Neural progenitor cell (in vitro differentiated cells): ENCODE measurements at regions not wholly inside any gene's neighbourhood (a gene's known extent, or its start where the extent isn't known, plus 50 kb on each side); places are given as distances from the start of the nearest gene placed in this dataset.

Source experiments
- DNase-seq: peaks from one replicate; pipeline ENCODE4 v3.0.0-alpha.2; 2016; ENCODE audit warnings: low spot score
- H2AFZ ChIP-seq: fragments of 200-600 bp; sonication (generic); replicated peaks from 2 replicates; pipeline ENCODE4 v1.6.1; 2016; ENCODE audit warnings: antibody characterized with exemption
- H3F3A ChIP-seq: fragments of 200-600 bp; sonication (generic); 2 replicates; pipeline ENCODE4 v1.6.1; 2016; ENCODE audit warnings: antibody characterized with exemption, low read depth
- H3K27ac ChIP-seq: fragments of 200-600 bp; sonication (generic); 2 replicates; pipeline ENCODE4 v1.5.1; 2016; ENCODE audit warnings: mild to moderate bottlenecking
- H3K27me3 ChIP-seq: fragments of 200-600 bp; sonication (generic); 2 replicates; pipeline ENCODE4 v1.6.1; 2016; ENCODE audit warnings: mild to moderate bottlenecking, moderate library complexity
- H3K36me3 ChIP-seq: fragments of 200-600 bp; sonication (generic); 2 replicates; pipeline ENCODE4 v1.5.1; 2016
- H3K4me1 ChIP-seq: fragments of 200-600 bp; sonication (generic); 2 replicates; pipeline ENCODE4 v1.6.1; 2016; ENCODE audit warnings: mixed run types
- H3K4me2 ChIP-seq: fragments of 200-600 bp; sonication (generic); 2 replicates; pipeline ENCODE4 v1.6.1; 2016
- H3K4me3 ChIP-seq: fragments of 200-600 bp; sonication (generic); 2 replicates; pipeline ENCODE4 v1.5.1; 2016
- H3K79me2 ChIP-seq: fragments of 200-600 bp; sonication (generic); 2 replicates; pipeline ENCODE4 v1.6.1; 2016; ENCODE audit warnings: low read depth
- H3K9ac ChIP-seq: fragments of 200-600 bp; sonication (generic); 2 replicates; pipeline ENCODE4 v1.6.1; 2016
- H3K9me3 ChIP-seq: fragments of 200-600 bp; sonication (generic); 2 replicates; pipeline ENCODE4 v1.5.1; 2016; ENCODE audit warnings: low read depth
- H4K20me1 ChIP-seq: fragments of 200-600 bp; sonication (generic); 2 replicates; pipeline ENCODE4 v1.6.1; 2016; ENCODE audit warnings: low read depth
- H3K27ac Mint-ChIP-seq: 3 replicates; pipeline ENCODE4 v1.8.0; 2021; ENCODE audit warnings: mixed read lengths
- H3K27me3 Mint-ChIP-seq: 2 replicates; pipeline ENCODE4 v1.8.0; 2022; ENCODE audit warnings: low read depth, mild to moderate bottlenecking, inconsistent platforms, moderate library complexity, mixed read lengths; ENCODE audit not compliant: insufficient read depth
- H3K36me3 Mint-ChIP-seq: 3 replicates; pipeline ENCODE4 v1.8.0; 2021; ENCODE audit warnings: mixed read lengths
- H3K4me1 Mint-ChIP-seq: 3 replicates; pipeline ENCODE4 v1.8.0; 2021; ENCODE audit warnings: mixed read lengths
- H3K4me3 Mint-ChIP-seq: 3 replicates; pipeline ENCODE4 v1.8.0; 2021; ENCODE audit warnings: mild to moderate bottlenecking, moderate library complexity, mixed read lengths
- H3K9me3 Mint-ChIP-seq: 3 replicates; pipeline ENCODE4 v1.8.0; 2020; ENCODE audit warnings: mixed read lengths
- CTCF ChIP-seq: fragments of 200-600 bp; sonication (generic); IDR thresholded peaks from 2 replicates; pipeline ENCODE4 v1.5.1; 2017; ENCODE audit warnings: antibody characterized with exemption, mild to moderate bottlenecking
- EZH2 ChIP-seq: fragments of 200-600 bp; sonication (generic); IDR thresholded peaks from 2 replicates; pipeline ENCODE4 v1.6.1; 2017; ENCODE audit warnings: antibody characterized with exemption, mild to moderate bottlenecking, moderate library complexity
- EZH2phosphoT487 ChIP-seq: fragments of 200-600 bp; sonication (generic); IDR thresholded peaks from 2 replicates; pipeline ENCODE4 v1.6.1; 2017; ENCODE audit warnings: antibody characterized with exemption

GRCh38 chr16:5971924-5972323 lies 874.3 kb upstream of the EEF2KMT start:
- Histone ChIP-seq H3K36me3 (no peaks in the 10 kb centered on the region), H3K4me3 (no peak overlapping the region), H3K9ac (no peak overlapping the region), H3K79me2 (no peaks in the 10 kb centered on the region), H3K27me3 (no peaks in the 10 kb centered on the region), H3K9me3 (no peaks in the 10 kb centered on the region), H3F3A (no peaks in the 10 kb centered on the region), H3K27ac (no peak overlapping the region), H4K20me1 (no peaks in the 10 kb centered on the region), H3K4me2 (no peak overlapping the region), H3K4me1 (no peaks in the 10 kb centered on the region), H2AFZ (no peak overlapping the region)
- Mint-ChIP-seq H3K9me3 (peaks cover 6% of the 10 kb centered on the region), H3K36me3 (no peaks in the 10 kb centered on the region), H3K27me3 (no peaks in the 10 kb centered on the region), H3K4me3 (no peak overlapping the region), H3K4me1 (no peaks in the 10 kb centered on the region), H3K27ac (no peak overlapping the region)
- DNase-seq = no peak
- TF ChIP-seq CTCF (no peak), EZH2 (no peak), EZH2phosphoT487 (no peak)

- DNase-seq = no peak
- H4K20me1 ChIP-seq = no peaks in the 10 kb centered on the region
- H3K9ac ChIP-seq = no peak overlapping the region
- H3K9me3 ChIP-seq = no peaks in the 10 kb centered on the region
- no peaks in the 10 kb centered on the region for H3F3A ChIP-seq
- no peak overlapping the region for H3K4me2 ChIP-seq
- H3K4me1 ChIP-seq = no peaks in the 10 kb centered on the region
- H3K36me3 ChIP-seq = no peaks in the 10 kb centered on the region
- no peak overlapping the region for H3K27ac ChIP-seq
- no peaks in the 10 kb centered on the region for H3K4me1 Mint-ChIP-seq
- H3K27me3 Mint-ChIP-seq = no peaks in the 10 kb centered on the region
- no peaks in the 10 kb centered on the region for H3K79me2 ChIP-seq
- H3K4me3 Mint-ChIP-seq = no peak overlapping the region
- peaks cover 6% of the 10 kb centered on the region for H3K9me3 Mint-ChIP-seq
- no peaks in the 10 kb centered on the region for H3K27me3 ChIP-seq
- TF ChIP-seq EZH2phosphoT487 (no peak), CTCF (no peak), EZH2 (no peak)
- H2AFZ ChIP-seq = no peak overlapping the region
- H3K36me3 Mint-ChIP-seq = no peaks in the 10 kb centered on the region
- H3K27ac Mint-ChIP-seq = no peak overlapping the region
- H3K4me3 ChIP-seq = no peak overlapping the region
Observed at GRCh38 chr16:5971106-5971505, 873.5 kb upstream of the EEF2KMT start.

GRCh38 chr16:5966004-5966403 lies 868.4 kb upstream of the EEF2KMT start:
- H3K36me3 Mint-ChIP-seq = no peaks in the 10 kb centered on the region
- peaks cover 5% of the 10 kb centered on the region for H3K9me3 Mint-ChIP-seq

More at GRCh38 chr16:5966004-5966403, 868.4 kb upstream of the EEF2KMT start:
- H3K27ac Mint-ChIP-seq = no peak overlapping the region
- H3K4me1 ChIP-seq = no peaks in the 10 kb centered on the region
- no peak overlapping the region for H3K9ac ChIP-seq
- no peaks in the 10 kb centered on the region for H3K9me3 ChIP-seq
- H3K27me3 Mint-ChIP-seq = peaks cover 1% of the 10 kb centered on the region
- H3K4me2 ChIP-seq = peak overlapping the region; percentile 1
- H3K36me3 ChIP-seq = no peaks in the 10 kb centered on the region
- no peaks in the 10 kb centered on the region for H3F3A ChIP-seq
- DNase-seq = no peak
- no peak overlapping the region for H3K4me3 Mint-ChIP-seq
- no peak overlapping the region for H3K27ac ChIP-seq
- TF ChIP-seq EZH2phosphoT487 (no peak), CTCF (no peak)
- H3K27me3 ChIP-seq = no peaks in the 10 kb centered on the region
- H3K4me3 ChIP-seq = no peak overlapping the region
- no peaks in the 10 kb centered on the region for H3K4me1 Mint-ChIP-seq
- H3K79me2 ChIP-seq = no peaks in the 10 kb centered on the region
- H2AFZ ChIP-seq = no peak overlapping the region
- no peaks in the 10 kb centered on the region for H4K20me1 ChIP-seq
